HG03521 (cell line): ENCODE measurements at regions not wholly inside any gene's neighbourhood (a gene's known extent, or its start where the extent isn't known, plus 50 kb on each side); places are given as distances from the start of the nearest gene placed in this dataset.

Experiments used
- ATAC-seq: cut with Tn5 transposase; IDR thresholded peaks from one replicate; pipeline ENCODE4 v1.9.1; 2021; ENCODE audit warnings: mild to moderate bottlenecking, moderate library complexity; ENCODE audit not compliant: unreplicated experiment

DNA sequence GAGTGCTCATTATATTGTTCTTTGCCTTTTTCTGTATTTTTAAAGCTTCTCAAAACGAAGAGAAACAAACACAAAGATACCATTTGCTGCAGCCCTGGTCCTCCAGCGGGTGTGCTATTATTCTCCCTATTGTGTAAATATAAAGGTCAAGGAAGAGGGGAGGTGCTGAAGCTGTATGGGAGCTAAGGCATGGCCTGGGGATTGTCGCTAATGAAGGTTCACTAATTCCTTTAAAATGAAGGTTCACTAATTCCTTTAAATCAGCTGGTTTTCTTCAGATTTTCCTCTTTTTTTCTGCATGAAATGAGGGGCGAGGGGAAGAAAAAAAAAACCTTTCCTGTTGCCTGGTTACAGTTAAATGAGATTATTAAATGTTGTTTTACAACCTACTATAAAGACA is 74.5 kb upstream of the MAP1B start:
- no peak for ATAC-seq

DNA sequence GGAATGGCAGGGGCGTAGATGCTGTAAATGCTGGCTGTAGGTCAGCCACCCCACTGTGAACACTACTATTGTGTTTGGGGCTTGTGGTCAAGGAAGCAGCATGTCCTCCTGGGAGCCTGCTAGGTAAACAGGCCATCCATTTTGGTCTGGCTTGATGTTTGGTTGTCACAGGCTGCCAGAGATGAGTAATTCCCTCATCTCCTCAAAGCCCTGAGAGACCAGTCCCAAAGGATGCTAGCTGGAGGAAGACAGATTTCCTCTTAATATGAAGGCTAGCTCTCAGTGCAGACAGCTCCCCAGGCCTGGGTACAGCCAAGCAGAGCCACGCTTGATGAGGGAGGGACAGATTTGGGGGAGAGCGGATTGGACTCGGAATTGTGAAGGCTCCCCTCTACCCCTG is 72.5 kb upstream of the MAP1B start:
- ATAC-seq = no peak

- no peak for ATAC-seq
These were observed 71.4 kb upstream of the MAP1B start for GRCh38 chr5:72035831-72036230.

- ATAC-seq = no peak
These were observed 70.3 kb upstream of the MAP1B start for GRCh38 chr5:72036951-72037350.

GRCh38 chr5:72040513-72040912 is 66.8 kb upstream of the MAP1B start:
- no peak for ATAC-seq

GRCh38 chr5:72041654-72042053 is 65.6 kb upstream of the MAP1B start:
- no peak for ATAC-seq

- ATAC-seq = no peak
These were observed 65.2 kb upstream of the MAP1B start for GRCh38 chr5:72042097-72042496.

DNA sequence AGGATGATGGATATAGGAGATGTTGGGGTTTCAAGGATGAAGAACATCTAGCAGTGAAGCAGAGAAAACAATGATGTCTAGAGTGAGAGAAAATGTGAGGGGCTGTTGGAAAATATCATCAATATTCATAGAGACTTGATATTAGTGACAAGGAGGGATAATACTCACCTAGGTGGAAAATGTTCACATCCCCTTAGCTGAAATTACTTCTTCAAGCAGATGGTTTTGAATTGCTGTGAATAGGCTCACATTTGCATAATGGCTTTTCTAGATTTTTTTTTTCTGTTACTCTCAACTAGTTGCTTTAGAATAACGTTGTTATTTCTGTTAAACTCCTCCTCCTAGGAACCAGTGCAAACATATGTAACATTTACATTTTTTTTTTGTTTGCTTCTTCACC is 61.6 kb upstream of the MAP1B start:
- no peak for ATAC-seq

GRCh38 chr5:72046106-72046505 is 61.2 kb upstream of the MAP1B start:
- ATAC-seq = no peak

GRCh38 chr5:72055636-72056035 is 51.6 kb upstream of the MAP1B start:
- ATAC-seq = no peak
